HG02943 (cell line): ENCODE measurements at regions not wholly inside any gene's neighbourhood (a gene's known extent, or its start where the extent isn't known, plus 50 kb on each side); places are given as distances from the start of the nearest gene placed in this dataset.

Source experiments
- ATAC-seq: cut with Tn5 transposase; IDR thresholded peaks from one replicate; pipeline ENCODE4 v1.9.1; 2021; ENCODE audit warnings: mild to moderate bottlenecking, low read depth, moderate library complexity; ENCODE audit not compliant: unreplicated experiment

DNA sequence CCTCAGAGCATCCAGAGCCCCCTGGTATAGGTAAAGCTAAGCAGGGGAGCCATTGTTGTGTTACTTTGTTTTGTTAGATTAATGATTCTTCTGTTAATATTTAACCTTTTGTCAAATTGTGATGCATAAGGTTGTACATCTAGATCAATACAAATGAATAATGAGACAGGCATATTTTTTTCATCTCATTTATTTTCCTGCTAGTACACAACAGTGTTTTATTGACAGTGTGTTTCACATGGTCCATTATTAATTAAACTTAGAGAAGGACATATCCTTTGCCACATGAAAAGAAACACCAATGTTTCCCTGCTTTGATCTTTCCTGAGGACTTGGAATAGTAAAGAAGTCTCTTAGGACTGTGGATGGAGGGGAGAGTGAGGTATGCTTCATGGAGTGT is 543.6 kb upstream of the CFAP20DC start:
- no peak for ATAC-seq

- no peak for ATAC-seq
Measured at GRCh38 chr3:59580996-59581395, 531.2 kb upstream of the CFAP20DC start.

- no peak for ATAC-seq
Measured at GRCh38 chr3:59580499-59580898, 530.7 kb upstream of the CFAP20DC start.

DNA sequence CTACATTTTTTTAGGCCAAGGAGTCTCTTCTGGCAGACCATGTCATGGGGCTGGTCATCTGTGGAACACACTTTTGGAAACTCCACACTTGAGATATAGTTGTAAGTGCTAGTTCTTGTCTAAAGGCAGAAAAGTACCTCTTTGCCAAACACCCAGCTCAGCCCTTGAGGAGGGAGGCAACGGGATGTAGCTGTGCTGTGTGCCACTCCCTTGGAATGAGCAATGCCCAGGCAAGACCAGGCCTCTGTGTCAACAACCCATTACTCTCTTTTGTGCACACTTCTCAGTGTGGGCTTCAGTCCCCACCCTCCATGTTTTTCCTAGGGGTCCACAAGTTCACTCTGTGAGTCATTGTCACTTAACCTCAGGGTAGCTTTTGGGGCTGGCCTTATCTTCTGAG is 528.3 kb upstream of the CFAP20DC start:
- ATAC-seq = no peak

GRCh38 chr3:59576606-59577005 is 526.8 kb upstream of the CFAP20DC start:
- no peak for ATAC-seq

DNA sequence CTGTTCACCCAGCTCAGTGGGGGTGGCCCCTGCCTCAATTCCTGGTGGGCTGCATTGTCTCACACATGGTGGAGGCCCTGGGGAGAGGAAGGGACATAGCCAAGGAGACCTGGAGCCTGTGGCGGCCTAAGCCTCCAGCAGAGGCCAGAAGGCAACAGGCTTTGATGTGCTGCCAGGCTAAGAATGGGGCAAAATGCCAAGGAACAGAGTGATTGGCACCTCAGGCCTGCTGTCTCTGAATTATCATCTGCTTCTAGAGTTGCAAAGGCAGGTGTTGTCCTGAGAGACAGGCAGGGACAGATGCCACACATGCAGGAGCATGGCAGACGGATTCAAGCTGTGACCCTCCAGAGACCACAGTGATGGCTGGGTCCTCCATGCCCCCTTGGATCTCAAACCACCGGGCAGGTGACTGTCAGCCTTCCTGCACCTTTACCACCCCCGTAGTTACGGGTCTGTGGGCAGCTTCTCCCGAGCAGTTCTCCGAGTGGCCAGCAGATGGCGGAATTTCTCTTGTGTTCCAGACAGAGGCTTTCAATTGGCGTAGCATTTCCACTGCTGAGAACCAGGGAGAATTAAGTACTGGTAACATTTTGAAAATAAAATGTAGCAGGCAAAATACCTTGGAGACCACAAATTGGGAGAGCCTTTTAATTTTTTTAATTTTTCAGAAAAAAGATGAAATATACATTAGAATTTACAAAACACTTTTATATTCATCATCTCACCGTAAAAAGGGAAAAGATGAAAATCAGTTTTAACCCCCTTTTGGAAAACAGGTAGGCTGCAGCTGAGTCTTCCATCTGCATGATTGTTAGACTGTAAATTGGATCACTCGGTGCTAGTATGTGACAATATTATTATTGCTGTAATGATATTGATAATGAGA is 525.5 kb upstream of the CFAP20DC start:
- ATAC-seq = peak; percentile 72

GRCh38 chr3:59573911-59574310 is 524.1 kb upstream of the CFAP20DC start:
- ATAC-seq = no peak

- no peak for ATAC-seq
Measured at GRCh38 chr3:59572106-59572505, 522.3 kb upstream of the CFAP20DC start.

- no peak for ATAC-seq
Measured at GRCh38 chr3:59570806-59571205, 521.0 kb upstream of the CFAP20DC start.

DNA sequence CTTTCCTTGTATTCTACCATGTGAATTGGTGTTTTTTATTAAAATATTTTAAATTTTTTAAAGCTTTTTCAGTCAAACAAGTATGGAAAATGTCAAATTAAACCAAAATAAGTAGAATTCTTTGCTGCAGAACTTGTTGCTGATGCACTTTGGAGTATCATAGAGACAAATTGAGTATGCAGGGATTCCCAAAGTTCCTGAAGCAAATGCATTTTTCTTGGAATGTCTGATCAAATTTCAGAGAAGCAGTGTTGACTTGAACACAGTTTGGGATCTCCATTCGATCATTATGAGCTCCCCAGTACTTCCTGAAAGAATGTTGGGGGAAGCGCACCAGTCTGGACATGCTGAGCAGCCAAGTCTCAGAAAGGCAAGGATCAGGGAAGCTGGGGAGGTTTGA is 517.8 kb upstream of the CFAP20DC start:
- ATAC-seq = no peak

DNA sequence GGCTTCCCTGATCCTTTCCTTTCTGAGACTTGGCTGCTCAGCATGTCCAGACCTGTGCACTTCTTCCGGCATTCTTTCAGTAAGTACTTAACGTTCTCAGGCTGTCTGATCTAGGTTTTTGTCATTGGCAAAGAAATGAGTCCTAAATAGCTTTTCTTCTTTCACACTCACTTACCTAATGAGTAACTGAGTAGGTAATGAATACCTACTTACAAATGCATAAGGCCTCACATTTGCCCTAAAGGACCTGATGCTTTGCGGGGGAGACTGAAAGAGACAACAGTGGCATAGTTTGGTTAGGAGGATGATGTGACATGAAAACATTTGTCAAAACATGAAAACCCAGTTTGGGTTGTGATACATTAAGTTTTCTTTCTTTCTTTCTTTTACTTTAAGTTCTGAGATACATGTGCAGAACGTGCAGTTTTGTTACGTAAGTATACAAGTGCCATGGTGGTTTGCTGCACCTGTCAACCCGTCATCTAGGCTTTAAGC is 516.7 kb upstream of the CFAP20DC start:
- ATAC-seq = peak; percentile 98

DNA sequence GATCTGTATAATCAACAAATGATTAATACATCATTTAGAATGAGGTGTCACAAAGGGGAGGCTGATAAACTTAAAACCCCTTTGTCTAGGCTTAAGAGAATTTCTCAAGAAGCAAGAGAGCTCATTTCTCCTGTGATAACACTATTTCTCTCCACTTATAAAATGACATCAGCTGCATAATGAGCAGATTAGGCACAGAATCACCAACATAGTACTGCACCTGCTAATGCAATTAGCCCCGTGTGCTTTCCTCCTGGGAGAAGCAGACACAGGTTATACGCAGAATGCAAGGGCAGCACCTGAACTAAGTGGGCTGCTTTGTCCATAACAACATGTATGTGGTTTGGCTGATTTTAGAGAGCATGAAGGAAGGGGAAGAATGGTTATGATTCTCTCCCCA is 515.3 kb upstream of the CFAP20DC start:
- no peak for ATAC-seq

GRCh38 chr3:59563966-59564365 is 514.1 kb upstream of the CFAP20DC start:
- ATAC-seq = no peak

DNA sequence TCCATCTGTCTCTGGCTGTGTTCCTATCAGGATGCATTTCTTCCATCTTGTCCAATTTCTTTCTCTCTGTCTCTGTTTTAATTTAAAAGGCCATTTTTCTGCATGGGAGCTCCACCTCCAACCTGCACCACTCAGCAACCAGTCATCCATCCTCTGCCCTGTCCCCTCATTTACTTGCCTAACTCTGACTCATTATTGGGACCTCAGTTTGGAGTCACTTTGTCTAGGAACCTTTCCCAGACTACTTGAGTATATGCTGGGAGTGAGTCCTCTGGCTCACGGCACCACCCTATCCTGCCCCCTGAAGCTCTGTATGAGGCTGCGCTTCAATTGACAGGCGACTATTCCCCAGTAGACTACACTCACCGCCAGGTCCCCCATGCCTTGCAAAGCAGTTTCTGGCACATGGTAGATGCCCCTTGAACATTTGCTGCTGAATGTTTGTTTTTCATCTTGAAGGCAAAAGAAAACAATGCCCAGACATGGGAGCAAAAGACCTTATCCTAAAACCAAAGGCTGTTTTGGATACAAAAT is 513.3 kb upstream of the CFAP20DC start:
- ATAC-seq = no peak

GRCh38 chr3:59559721-59560435 is 510.1 kb upstream of the CFAP20DC start:
- ATAC-seq = no peak

GRCh38 chr3:59558906-59559720 is 509.3 kb upstream of the CFAP20DC start:
- no peak for ATAC-seq

- no peak for ATAC-seq
Measured at GRCh38 chr3:59555593-59556315, 505.9 kb upstream of the CFAP20DC start.

DNA sequence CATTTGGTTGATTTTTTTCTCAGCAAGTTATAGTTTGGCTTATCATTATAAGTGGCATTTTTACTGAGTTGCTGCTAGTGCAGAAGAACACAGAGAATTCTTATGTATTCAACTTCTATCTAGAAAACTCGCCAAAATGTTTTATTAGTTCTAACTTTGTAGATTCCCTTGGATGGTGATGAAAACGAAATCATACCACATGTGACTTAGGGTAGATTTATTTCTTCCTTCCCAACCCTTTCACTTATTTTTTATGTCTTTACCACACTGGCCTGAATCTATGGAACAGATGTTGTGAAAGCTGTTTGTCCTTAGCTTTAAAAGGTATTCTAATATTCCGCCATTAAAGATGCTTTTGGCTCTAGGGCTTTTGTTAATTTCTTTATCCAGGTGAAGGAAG is 503.3 kb upstream of the CFAP20DC start:
- ATAC-seq = no peak

DNA sequence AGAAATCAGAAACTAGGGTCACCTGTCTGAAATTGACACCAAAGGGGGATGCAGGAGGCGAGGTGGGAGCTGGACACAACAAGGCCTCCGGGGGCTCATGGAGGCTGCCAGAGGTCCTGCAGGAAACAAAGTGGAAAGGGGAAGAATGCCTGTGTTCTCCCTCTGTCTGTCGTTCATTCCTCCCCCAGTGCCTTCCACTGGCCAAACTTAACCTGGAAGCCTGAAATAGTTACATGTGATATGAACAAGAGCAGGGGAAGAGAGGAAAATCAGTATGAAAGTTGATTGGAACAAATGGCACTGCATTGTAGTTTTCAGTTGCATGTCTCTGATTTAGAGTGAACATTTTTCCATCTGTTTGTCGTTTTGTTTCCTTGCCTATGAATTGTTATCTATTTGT is 502.0 kb upstream of the CFAP20DC start:
- no peak for ATAC-seq

DNA sequence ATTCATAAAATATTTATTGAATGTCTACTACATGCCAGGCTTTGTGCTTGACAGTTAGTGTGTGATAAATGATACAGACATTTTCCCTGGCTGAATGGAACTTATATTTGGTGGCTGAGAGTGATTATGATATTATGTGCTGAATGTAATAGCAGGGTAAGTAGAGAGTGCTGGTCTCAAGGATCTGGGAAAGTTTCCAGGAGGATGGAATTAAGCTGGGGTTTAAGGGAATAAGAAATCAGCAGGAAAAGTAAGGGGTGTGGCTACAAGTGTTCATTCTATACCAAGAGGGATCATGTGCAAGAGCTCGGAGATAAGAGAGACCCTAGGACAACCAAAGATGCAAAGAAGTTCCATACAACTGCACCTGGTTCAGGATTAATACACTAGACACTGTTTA is 500.1 kb upstream of the CFAP20DC start:
- ATAC-seq = no peak
